Activated naive CD4-positive, alpha-beta T cell treated with anti-CD3 and anti-CD28 coated beads, Interleukin-2, amount 50 U/mL, for 24 hours (primary cell): ENCODE measurements at regions not wholly inside any gene's neighbourhood (a gene's known extent, or its start where the extent isn't known, plus 50 kb on each side); places are given as distances from the start of the nearest gene placed in this dataset.

Experiments
- H3K27ac Mint-ChIP-seq: one replicate; pipeline ENCODE4 v1.8.0; 2021; ENCODE audit warnings: mild to moderate bottlenecking, mixed read lengths
- H3K27me3 Mint-ChIP-seq: one replicate; pipeline ENCODE4 v1.8.0; 2021; ENCODE audit warnings: mixed read lengths
- H3K36me3 Mint-ChIP-seq: one replicate; pipeline ENCODE4 v1.8.0; 2021; ENCODE audit warnings: mixed read lengths
- H3K4me1 Mint-ChIP-seq: one replicate; pipeline ENCODE4 v1.8.0; 2021; ENCODE audit warnings: mixed read lengths
- H3K4me3 Mint-ChIP-seq: one replicate; pipeline ENCODE4 v1.8.0; 2021; ENCODE audit warnings: mild to moderate bottlenecking, mixed read lengths
- H3K9me3 Mint-ChIP-seq: one replicate; pipeline ENCODE4 v1.8.0; 2021; ENCODE audit warnings: mixed read lengths

- no peaks in the 10 kb centered on the region for H3K9me3 Mint-ChIP-seq
- no peaks in the 10 kb centered on the region for H3K4me1 Mint-ChIP-seq
- H3K4me3 Mint-ChIP-seq = no peak overlapping the region
- H3K27me3 Mint-ChIP-seq = no peaks in the 10 kb centered on the region
- no peaks in the 10 kb centered on the region for H3K36me3 Mint-ChIP-seq
- no peak overlapping the region for H3K27ac Mint-ChIP-seq
Measured at GRCh38 chr1:195594773-195595172, 1013.5 kb downstream of the KCNT2 start.

GRCh38 chr1:195594322-195594721 lies 1013.9 kb downstream of the KCNT2 start:
- Mint-ChIP-seq H3K27me3 (no peaks in the 10 kb centered on the region), H3K27ac (no peak overlapping the region), H3K9me3 (no peaks in the 10 kb centered on the region)

GRCh38 chr1:195591917-195592672 lies 1016.1 kb downstream of the KCNT2 start:
- Mint-ChIP-seq H3K9me3 (peaks cover 6% of the 10 kb centered on the region), H3K27ac (no peak overlapping the region), H3K4me1 (no peaks in the 10 kb centered on the region), H3K4me3 (no peak overlapping the region), H3K27me3 (no peaks in the 10 kb centered on the region), H3K36me3 (no peaks in the 10 kb centered on the region)

More at GRCh38 chr1:195594322-195594721, 1013.9 kb downstream of the KCNT2 start:
- Mint-ChIP-seq H3K4me1 (no peaks in the 10 kb centered on the region), H3K36me3 (no peaks in the 10 kb centered on the region), H3K4me3 (no peak overlapping the region)

GRCh38 chr1:195590649-195591048 lies 1017.6 kb downstream of the KCNT2 start:
- Mint-ChIP-seq H3K36me3 (no peaks in the 10 kb centered on the region), H3K4me1 (no peaks in the 10 kb centered on the region), H3K27ac (no peak overlapping the region), H3K27me3 (no peaks in the 10 kb centered on the region), H3K4me3 (no peak overlapping the region), H3K9me3 (peaks cover 6% of the 10 kb centered on the region)

GRCh38 chr1:195584870-195585624 lies 1023.2 kb downstream of the KCNT2 start:
- Mint-ChIP-seq H3K9me3 (peaks cover 14% of the 10 kb centered on the region), H3K27ac (no peak overlapping the region), H3K4me3 (no peak overlapping the region), H3K4me1 (no peaks in the 10 kb centered on the region), H3K36me3 (no peaks in the 10 kb centered on the region), H3K27me3 (no peaks in the 10 kb centered on the region)

GRCh38 chr1:195580988-195581387 lies 1027.3 kb downstream of the KCNT2 start:
- Mint-ChIP-seq H3K9me3 (peaks cover 13% of the 10 kb centered on the region), H3K36me3 (no peaks in the 10 kb centered on the region), H3K4me1 (no peaks in the 10 kb centered on the region), H3K4me3 (no peak overlapping the region), H3K27me3 (no peaks in the 10 kb centered on the region), H3K27ac (no peak overlapping the region)

GRCh38 chr1:195577748-195578147 lies 1030.5 kb downstream of the KCNT2 start:
- Mint-ChIP-seq H3K27ac (no peak overlapping the region), H3K36me3 (no peaks in the 10 kb centered on the region), H3K4me3 (no peak overlapping the region), H3K9me3 (peaks cover 19% of the 10 kb centered on the region), H3K27me3 (no peaks in the 10 kb centered on the region), H3K4me1 (no peaks in the 10 kb centered on the region)

- H3K27ac Mint-ChIP-seq = no peak overlapping the region
- H3K4me1 Mint-ChIP-seq = no peaks in the 10 kb centered on the region
- H3K9me3 Mint-ChIP-seq = peaks cover 20% of the 10 kb centered on the region
- no peak overlapping the region for H3K4me3 Mint-ChIP-seq
- no peaks in the 10 kb centered on the region for H3K27me3 Mint-ChIP-seq
- H3K36me3 Mint-ChIP-seq = no peaks in the 10 kb centered on the region
Measured at GRCh38 chr1:195576641-195577040, 1031.6 kb downstream of the KCNT2 start.

- no peaks in the 10 kb centered on the region for H3K36me3 Mint-ChIP-seq
- no peak overlapping the region for H3K4me3 Mint-ChIP-seq
- no peaks in the 10 kb centered on the region for H3K27me3 Mint-ChIP-seq
- no peaks in the 10 kb centered on the region for H3K4me1 Mint-ChIP-seq
- H3K27ac Mint-ChIP-seq = no peak overlapping the region
- peaks cover 14% of the 10 kb centered on the region for H3K9me3 Mint-ChIP-seq
Measured at GRCh38 chr1:195574511-195574910, 1033.7 kb downstream of the KCNT2 start.

GRCh38 chr1:195569934-195570333 lies 1038.3 kb downstream of the KCNT2 start:
- Mint-ChIP-seq H3K27ac (no peak overlapping the region), H3K9me3 (peaks cover 19% of the 10 kb centered on the region), H3K27me3 (no peaks in the 10 kb centered on the region), H3K4me3 (no peak overlapping the region), H3K36me3 (no peaks in the 10 kb centered on the region), H3K4me1 (no peaks in the 10 kb centered on the region)

GRCh38 chr1:195568389-195568788 lies 1039.9 kb downstream of the KCNT2 start:
- Mint-ChIP-seq H3K27ac (no peak overlapping the region), H3K27me3 (no peaks in the 10 kb centered on the region), H3K9me3 (peaks cover 19% of the 10 kb centered on the region), H3K36me3 (no peaks in the 10 kb centered on the region), H3K4me1 (no peaks in the 10 kb centered on the region), H3K4me3 (no peak overlapping the region)

- Mint-ChIP-seq H3K27me3 (no peaks in the 10 kb centered on the region), H3K4me3 (no peak overlapping the region), H3K9me3 (no peaks in the 10 kb centered on the region), H3K4me1 (no peaks in the 10 kb centered on the region), H3K27ac (no peak overlapping the region), H3K36me3 (no peaks in the 10 kb centered on the region)
Measured at GRCh38 chr1:195562074-195562473, 1046.2 kb downstream of the KCNT2 start.

GRCh38 chr1:195550071-195550862 lies 1058.0 kb downstream of the KCNT2 start:
- Mint-ChIP-seq H3K9me3 (no peaks in the 10 kb centered on the region), H3K27ac (no peak overlapping the region), H3K27me3 (no peaks in the 10 kb centered on the region), H3K4me3 (no peak overlapping the region), H3K4me1 (no peaks in the 10 kb centered on the region), H3K36me3 (no peaks in the 10 kb centered on the region)

- Mint-ChIP-seq H3K27ac (no peak overlapping the region), H3K27me3 (no peaks in the 10 kb centered on the region), H3K4me3 (no peak overlapping the region), H3K9me3 (peaks cover 5% of the 10 kb centered on the region), H3K36me3 (no peaks in the 10 kb centered on the region), H3K4me1 (no peaks in the 10 kb centered on the region)
Measured at GRCh38 chr1:195530961-195531360, 1077.3 kb downstream of the KCNT2 start.

GRCh38 chr1:195529881-195530280 lies 1078.4 kb downstream of the KCNT2 start:
- H3K36me3 Mint-ChIP-seq = no peaks in the 10 kb centered on the region
- no peak overlapping the region for H3K27ac Mint-ChIP-seq
- no peaks in the 10 kb centered on the region for H3K27me3 Mint-ChIP-seq
- H3K4me1 Mint-ChIP-seq = no peaks in the 10 kb centered on the region
- peaks cover 5% of the 10 kb centered on the region for H3K9me3 Mint-ChIP-seq
- no peak overlapping the region for H3K4me3 Mint-ChIP-seq

- no peaks in the 10 kb centered on the region for H3K27me3 Mint-ChIP-seq
- no peak overlapping the region for H3K4me3 Mint-ChIP-seq
- no peak overlapping the region for H3K27ac Mint-ChIP-seq
- H3K9me3 Mint-ChIP-seq = no peaks in the 10 kb centered on the region
- no peaks in the 10 kb centered on the region for H3K36me3 Mint-ChIP-seq
- H3K4me1 Mint-ChIP-seq = no peaks in the 10 kb centered on the region
Measured at GRCh38 chr1:195520757-195521156, 1087.5 kb downstream of the KCNT2 start.
